GM12878 (cell line): ENCODE measurements at regions not wholly inside any gene's neighbourhood (a gene's known extent, or its start where the extent isn't known, plus 50 kb on each side); places are given as distances from the start of the nearest gene placed in this dataset.

ENCODE experiments used
- ATAC-seq: fragments of 200-7000 bp; cut with Tn5 transposase; 3 replicates; pipeline ENCODE4 v1.9.1; 2020; ENCODE audit warnings: mild to moderate bottlenecking, moderate library complexity
- BruUV-seq: library from RNA; stranded (reverse); fragments of 400-500 nt; replicated peaks from 2 replicates; lab custom pipeline; 2021; lab: Mats Ljungman, UMichigan
- CTCF ChIA-PET: fragments of 300-600 bp; sonication (Branson Sonifier 250); formaldehyde crosslinking; extraction: SDS; loops from one replicate; lab custom pipeline; 2021; ENCODE audit warnings: inconsistent platforms; lab: Yijun Ruan, JAX
- POLR2A ChIA-PET: fragments of 350-600 bp; formaldehyde crosslinking; extraction: SDS; loops from one replicate; lab custom pipeline; 2021; ENCODE audit warnings: inconsistent platforms; lab: Charles Lee
- RAD21 ChIA-PET: fragments of 300-600 bp; sonication (Branson Sonifier 250); formaldehyde crosslinking; loops from one replicate; lab custom pipeline; 2023; ENCODE audit warnings: antibody characterized with exemption; ENCODE audit not compliant: unreplicated experiment; lab: Charles Lee
- SMC1A ChIA-PET: fragments of 300-600 bp; sonication (Branson Sonifier 250); formaldehyde crosslinking; loops from one replicate; lab custom pipeline; 2023; ENCODE audit not compliant: unreplicated experiment, uncharacterized antibody; lab: Charles Lee
- DNase-seq: peaks from one replicate; pipeline ENCODE4 v3.0.0-alpha.2; 2011; ENCODE audit warnings: low read depth, low spot score
- FAIRE-seq: peaks from 3 replicates; lab custom pipeline; 2011; peaks lifted over from hg19 to GRCh38; lab: Jason Lieb, UNC
- H2AFZ ChIP-seq: 2 replicates; pipeline ENCODE4 v1.6.0; 2011; ENCODE audit warnings: low read depth, low read length, control low read depth; ENCODE audit not compliant: control insufficient read depth
- H3K27ac ChIP-seq: 2 replicates; pipeline ENCODE4 v1.5.1; 2011; ENCODE audit warnings: control low read depth; ENCODE audit not compliant: control insufficient read depth, insufficient read depth
- H3K27me3 ChIP-seq, 2 experiments: replicated peaks in 1 of 2; 2 replicates each; pipeline versions ENCODE4 v1.6.0 to v1.6.1; 2011; ENCODE audit warnings: low read length in 1 of 2; ENCODE audit not compliant: control insufficient read depth in 2 of 2, insufficient read depth in 2 of 2
- H3K36me3 ChIP-seq, 2 experiments: 2 replicates each; pipeline ENCODE4 v1.5.1; 2011; ENCODE audit warnings: low read length in 1 of 2; ENCODE audit not compliant: control insufficient read depth in 2 of 2, insufficient read depth in 2 of 2
- H3K4me1 ChIP-seq: 2 replicates; pipeline ENCODE4 v1.6.1; 2011; ENCODE audit warnings: mild to moderate bottlenecking, low read length, moderate library complexity, mixed read lengths; ENCODE audit not compliant: control insufficient read depth, insufficient read depth
- H3K4me2 ChIP-seq: 2 replicates; pipeline ENCODE4 v1.6.0; 2011; ENCODE audit warnings: control low read depth; ENCODE audit not compliant: control insufficient read depth, insufficient read depth
- H3K4me3 ChIP-seq: fragments of 200-600 bp; sonication (generic); 2 replicates; pipeline ENCODE4 v1.5.1; 2016
- H3K79me2 ChIP-seq: 2 replicates; pipeline ENCODE4 v1.6.0; 2011; ENCODE audit warnings: low read length; ENCODE audit not compliant: control insufficient read depth, insufficient read depth
- H3K9ac ChIP-seq: 2 replicates; pipeline ENCODE4 v1.8.0; 2011; ENCODE audit warnings: low read length, control low read depth, mixed read lengths; ENCODE audit not compliant: control insufficient read depth, insufficient read depth
- H3K9me3 ChIP-seq: replicated peaks from 3 replicates; pipeline ENCODE4 v1.5.1; 2011; ENCODE audit warnings: mild to moderate bottlenecking, low read length; ENCODE audit not compliant: control insufficient read depth, insufficient read depth
- H4K20me1 ChIP-seq: 2 replicates; pipeline ENCODE4 v1.6.0; 2011; ENCODE audit not compliant: control insufficient read depth, insufficient read depth
- ASH2L ChIP-seq: fragments of 300-600, 200-600 bp; sonication (generic); IDR thresholded peaks from 2 replicates; pipeline ENCODE4 v1.6.1; 2017; ENCODE audit warnings: low read depth, mild to moderate bottlenecking, borderline replicate concordance
- BRCA1 ChIP-seq: IDR thresholded peaks from 2 replicates; pipeline ENCODE4 v1.6.1; 2011; ENCODE audit warnings: low read depth, low read length, improper control_type of control experiment
- CREM ChIP-seq: IDR thresholded peaks from 2 replicates; pipeline ENCODE4 v1.6.1; 2014; ENCODE audit warnings: antibody characterized with exemption, low read depth
- CUX1 ChIP-seq: IDR thresholded peaks from 2 replicates; pipeline ENCODE4 v1.6.1; 2012; ENCODE audit warnings: improper control_type of control experiment, low read depth, low read length; ENCODE audit not compliant: insufficient replicate concordance
- HCFC1 ChIP-seq: fragments of 150-350 bp; IDR thresholded peaks from 2 replicates; pipeline ENCODE4 v1.6.1; 2014; ENCODE audit warnings: low read length
- HDGF ChIP-seq: fragments of 450-650 bp; IDR thresholded peaks from 2 replicates; pipeline ENCODE4 v1.6.1; 2016; ENCODE audit warnings: antibody characterized with exemption
- IKZF2 ChIP-seq, 2 experiments: fragments of 450-650 bp; IDR thresholded peaks; 2 replicates each; pipeline ENCODE4 v1.6.1; 2017; ENCODE audit warnings: mild to moderate bottlenecking in 2 of 2, moderate library complexity in 2 of 2
- MAX ChIP-seq: IDR thresholded peaks from 2 replicates; pipeline ENCODE4 v1.6.1; 2012; ENCODE audit warnings: low read depth, low read length, improper control_type of control experiment
- NR2C1 ChIP-seq: fragments of 450-650 bp; IDR thresholded peaks from 2 replicates; pipeline ENCODE4 v1.6.1; 2017; ENCODE audit warnings: antibody characterized with exemption, mild to moderate bottlenecking, moderate library complexity
- NR2C2 ChIP-seq: IDR thresholded peaks from 2 replicates; pipeline ENCODE4 v1.6.1; 2011; ENCODE audit warnings: borderline replicate concordance, low read depth; ENCODE audit not compliant: control insufficient read depth, insufficient read length
- RFX5 ChIP-seq: IDR thresholded peaks from 2 replicates; pipeline ENCODE4 v1.6.1; 2011; ENCODE audit warnings: low read depth, low read length, improper control_type of control experiment
- SIN3A ChIP-seq: IDR thresholded peaks from 2 replicates; pipeline ENCODE4 v1.6.1; 2012; ENCODE audit warnings: low read depth, low read length, improper control_type of control experiment
- ZSCAN29 ChIP-seq: fragments of 450-650 bp; IDR thresholded peaks from 2 replicates; pipeline ENCODE4 v1.6.1; 2017; ENCODE audit warnings: mild to moderate bottlenecking, moderate library complexity
- WGBS: methylation state at CpG from one replicate; pipeline ENCODE4 v1.1.6; 2016; ENCODE audit warnings: low lambda C conversion rate; ENCODE audit not compliant: insufficient replicate concordance, insufficient coverage; ENCODE audit errors: missing lambda C conversion rate; 5-methylcytosine and 5-hydroxymethylcytosine counted together
- in situ Hi-C: fragments of 300-500 bp; cut with MboI; formaldehyde crosslinking; loops from 9 replicates; pipeline ENCODE4 v1.14.3; 2018; ENCODE audit warnings: mixed read lengths
- intact Hi-C: fragments of 100-400 bp; cut with micrococcal nuclease; formaldehyde crosslinking; loops from one replicate; pipeline ENCODE4 v1.14.2; 2022; ENCODE audit not compliant: unreplicated experiment

- H3K4me1 ChIP-seq, result no peaks in the 10 kb centered on the region
- DNase-seq, result no peak
- no peak overlapping the region for H3K27ac ChIP-seq
- no peaks in the 10 kb centered on the region for H3K79me2 ChIP-seq
- intact Hi-C loops, result no loop called here
- no TSS peak for BruUV-seq
- in situ Hi-C loops, result no loop called here
- no peaks in the 10 kb centered on the region for H3K27me3 ChIP-seq
- CTCF ChIA-PET, result interaction anchor here (0.6 kb wide), 1 partner anchor 294 kb away, joined by 3 read pairs; no protein-coding TSS in a partner anchor
- POLR2A ChIA-PET, result no interaction called here
- SMC1A ChIA-PET, result interaction anchor here (1.0 kb wide), 1 partner anchor 9 kb away, joined by 4 read pairs; no protein-coding TSS in a partner anchor
- ATAC-seq, result no peak
- RAD21 ChIA-PET, result no interaction called here
- H4K20me1 ChIP-seq, result no peaks in the 10 kb centered on the region
- H2AFZ ChIP-seq, result no peak overlapping the region
- no peaks in the 10 kb centered on the region for H3K36me3 ChIP-seq
- H3K9ac ChIP-seq, result no peak overlapping the region
- TF ChIP-seq NR2C2 (no peak), HDGF (no peak), CUX1 (no peak), IKZF2 (IDR thresholded peaks at IDR 0.05) (no peak), BRCA1 (no peak), HCFC1 (no peak), NR2C1 (no peak), RFX5 (no peak), MAX (no peak), ASH2L (no peak), ZSCAN29 (no peak), CREM (no peak), SIN3A (no peak)
- TF ChIP-seq, all 136 proteins: peak for 0
- H3K9me3 ChIP-seq, result no peaks in the 10 kb centered on the region
- H3K4me2 ChIP-seq, result no peak overlapping the region
- no peak for FAIRE-seq
- WGBS, result 80% methylated on average over 2 of the region's 2 CpGs
- no peak overlapping the region for H3K4me3 ChIP-seq
These were observed 276.1 kb downstream of the PLK2 start for GRCh38 chr5:58183786-58184085.
